ENCODE measurements at regions not wholly inside any gene's neighbourhood (a gene's known extent, or its start where the extent isn't known, plus 50 kb on each side); places are given as distances from the start of the nearest gene placed in this dataset.
"Not testable (repeated sequence)": the region's sequence is repeated elsewhere in the genome, so short reads cannot be mapped to it uniquely, and the experiment has no call there.

DNA sequence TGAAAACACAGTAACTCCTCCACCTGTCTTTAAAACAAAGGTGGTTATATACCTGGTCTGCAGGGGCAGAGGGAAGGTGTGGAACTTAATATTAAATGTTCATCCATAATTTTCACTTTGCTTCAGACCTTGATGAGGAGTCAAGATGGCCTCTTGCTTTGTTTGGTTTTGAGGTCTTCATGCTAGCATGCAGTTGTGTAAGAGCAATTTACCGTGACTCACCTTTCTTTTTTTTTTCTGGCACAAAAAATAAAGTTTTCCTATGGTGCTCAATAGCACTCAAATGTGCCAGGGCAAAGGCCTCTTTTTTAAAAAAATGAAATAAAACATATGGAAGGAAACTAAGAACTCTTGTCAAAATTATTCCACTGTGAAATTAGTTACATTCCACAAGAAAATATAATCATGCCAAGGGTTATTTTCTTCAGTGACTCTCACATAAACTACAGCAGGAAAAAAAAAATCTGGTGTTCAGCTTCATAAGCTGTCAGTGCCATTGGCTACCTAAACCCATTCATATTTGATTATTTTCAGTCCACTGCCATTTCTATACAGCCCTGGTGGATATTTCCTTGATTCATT is 128.2 kb downstream of the SLC7A11 start:
- Histone ChIP-seq H3K27ac (no peak overlapping the region), H3K9me3 (no peaks in the 10 kb centered on the region), H3K27me3 (no peaks in the 10 kb centered on the region), H3K36me3 (no peaks in the 10 kb centered on the region), H3K4me3 (no peak overlapping the region), H3K4me1 (no peaks in the 10 kb centered on the region)
- intact Hi-C loops (cut with DNase I; ENCODE audit: low total_unique reads): no loop called here
- DNase-seq: no peak
- no peak for TF ChIP-seq POLR2A (IDR thresholded peaks at IDR 0.05)
- TF ChIP-seq, protein P1, sequence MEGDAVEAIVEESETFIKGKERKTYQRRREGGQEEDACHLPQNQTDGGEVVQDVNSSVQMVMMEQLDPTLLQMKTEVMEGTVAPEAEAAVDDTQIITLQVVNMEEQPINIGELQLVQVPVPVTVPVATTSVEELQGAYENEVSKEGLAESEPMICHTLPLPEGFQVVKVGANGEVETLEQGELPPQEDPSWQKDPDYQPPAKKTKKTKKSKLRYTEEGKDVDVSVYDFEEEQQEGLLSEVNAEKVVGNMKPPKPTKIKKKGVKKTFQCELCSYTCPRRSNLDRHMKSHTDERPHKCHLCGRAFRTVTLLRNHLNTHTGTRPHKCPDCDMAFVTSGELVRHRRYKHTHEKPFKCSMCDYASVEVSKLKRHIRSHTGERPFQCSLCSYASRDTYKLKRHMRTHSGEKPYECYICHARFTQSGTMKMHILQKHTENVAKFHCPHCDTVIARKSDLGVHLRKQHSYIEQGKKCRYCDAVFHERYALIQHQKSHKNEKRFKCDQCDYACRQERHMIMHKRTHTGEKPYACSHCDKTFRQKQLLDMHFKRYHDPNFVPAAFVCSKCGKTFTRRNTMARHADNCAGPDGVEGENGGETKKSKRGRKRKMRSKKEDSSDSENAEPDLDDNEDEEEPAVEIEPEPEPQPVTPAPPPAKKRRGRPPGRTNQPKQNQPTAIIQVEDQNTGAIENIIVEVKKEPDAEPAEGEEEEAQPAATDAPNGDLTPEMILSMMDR (IDR thresholded peaks at IDR 0.05): no peak

DNA sequence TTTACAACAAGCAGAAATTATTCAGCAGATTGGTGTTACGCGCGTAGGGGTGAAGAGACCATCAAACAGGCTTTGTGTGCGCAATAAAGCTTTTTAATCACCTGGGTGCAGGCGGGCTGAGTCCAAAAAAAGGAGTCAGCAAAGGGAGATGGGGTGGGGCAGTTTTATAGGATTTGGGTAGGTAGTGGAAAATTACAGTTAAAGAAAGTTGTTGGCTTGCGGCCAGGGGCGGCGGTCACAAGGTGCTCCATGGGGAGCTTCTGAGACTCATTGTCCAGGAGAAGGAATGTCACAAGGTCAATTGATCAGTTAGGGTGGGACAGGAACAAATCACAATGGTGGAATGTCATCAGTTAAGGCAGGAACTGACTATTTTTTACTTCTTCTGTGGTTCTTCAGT is 129.3 kb downstream of the SLC7A11 start:
- H3K27me3 ChIP-seq; H3K9me3 ChIP-seq; intact Hi-C loops (cut with DNase I; ENCODE audit: low total_unique reads); H3K36me3 ChIP-seq; H3K4me1 ChIP-seq; H3K27ac ChIP-seq; H3K4me3 ChIP-seq; DNase-seq: not testable (repeated sequence)

DNA sequence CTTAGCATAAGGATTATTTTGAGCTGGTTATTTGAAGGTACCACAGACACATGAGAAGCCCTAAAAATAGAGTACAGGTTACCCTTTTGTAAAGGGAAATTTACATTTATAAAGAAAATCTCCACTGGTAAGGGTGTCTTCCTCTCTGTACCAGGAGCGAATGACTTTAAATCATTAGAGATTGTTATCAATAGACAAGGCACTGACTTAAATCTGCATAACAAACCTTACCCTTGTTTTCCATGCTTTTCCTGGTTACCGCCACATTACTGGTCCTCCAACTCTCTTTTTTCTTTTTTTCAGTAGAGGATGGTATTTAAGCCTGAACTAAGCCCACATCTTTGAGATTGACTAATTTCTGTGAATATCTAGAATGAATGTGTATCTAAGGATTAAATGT is 129.8 kb downstream of the SLC7A11 start:
- H3K27me3 ChIP-seq: no peaks in the 10 kb centered on the region
- no peaks in the 10 kb centered on the region for H3K4me1 ChIP-seq
- DNase-seq: no peak
- no peaks in the 10 kb centered on the region for H3K36me3 ChIP-seq
- H3K4me3 ChIP-seq: no peak overlapping the region
- no peaks in the 10 kb centered on the region for H3K9me3 ChIP-seq
- intact Hi-C loops (cut with DNase I; ENCODE audit: low total_unique reads): no loop called here
- H3K27ac ChIP-seq: no peak overlapping the region
- TF ChIP-seq, protein P1 (IDR thresholded peaks at IDR 0.05): no peak
- TF ChIP-seq POLR2A (IDR thresholded peaks at IDR 0.05): no peak

DNA sequence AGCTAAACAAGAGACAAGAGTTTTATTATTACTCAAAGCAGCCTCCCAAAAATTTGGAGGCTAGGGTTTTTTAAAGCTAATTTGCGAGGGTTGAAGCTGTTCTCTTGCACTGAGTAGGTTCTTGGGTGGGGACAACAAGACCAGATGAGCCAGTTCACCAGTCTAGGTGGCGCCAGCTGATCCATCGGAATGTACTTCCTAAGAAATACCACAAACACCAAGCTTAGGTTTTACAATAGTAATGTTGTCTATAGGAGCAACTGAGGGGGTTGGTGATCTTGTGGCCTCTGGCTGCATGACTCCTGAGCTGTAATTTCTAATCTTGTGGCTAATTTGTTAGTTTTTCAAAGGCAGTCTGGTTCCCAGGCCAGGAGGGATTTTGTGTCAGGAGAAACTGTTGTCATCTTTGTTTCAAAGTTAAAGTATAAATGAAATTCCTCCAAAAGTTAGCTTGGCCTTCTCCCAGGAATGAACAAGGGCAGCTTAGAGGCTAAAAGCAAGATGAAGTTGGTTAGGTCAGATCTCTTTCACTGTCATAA is 130.6 kb downstream of the SLC7A11 start:
- Histone ChIP-seq H3K27me3 (no peaks in the 10 kb centered on the region), H3K36me3 (no peaks in the 10 kb centered on the region), H3K4me1 (no peaks in the 10 kb centered on the region), H3K27ac (no peak overlapping the region), H3K9me3 (no peaks in the 10 kb centered on the region), H3K4me3 (no peak overlapping the region)
- intact Hi-C loops (cut with DNase I; ENCODE audit: low total_unique reads): no loop called here
- TF ChIP-seq, protein P1 (IDR thresholded peaks at IDR 0.05): no peak
- no peak for TF ChIP-seq POLR2A (IDR thresholded peaks at IDR 0.05)
- DNase-seq: no peak

DNA sequence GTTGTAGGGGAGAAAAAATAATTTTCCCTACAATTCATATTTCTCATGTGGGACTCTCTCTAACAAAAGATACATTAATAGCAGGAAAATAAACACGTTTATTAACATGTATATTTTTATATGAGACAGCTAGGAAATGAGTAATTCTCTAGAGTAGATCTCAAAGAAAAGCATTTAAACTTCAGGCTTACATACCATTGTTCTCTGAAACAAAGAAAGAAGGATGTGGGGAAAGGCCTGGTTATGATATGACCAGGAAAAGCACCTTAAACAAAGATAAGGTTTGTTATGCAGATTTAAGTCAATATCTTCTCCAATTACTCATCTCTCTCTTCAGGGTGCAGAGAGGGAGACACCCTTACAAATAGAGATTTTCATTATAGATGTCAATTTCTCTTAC is 131.3 kb downstream of the SLC7A11 start:
- Histone ChIP-seq H3K9me3 (no peaks in the 10 kb centered on the region), H3K27me3 (no peaks in the 10 kb centered on the region), H3K27ac (no peak overlapping the region), H3K4me1 (no peaks in the 10 kb centered on the region), H3K36me3 (no peaks in the 10 kb centered on the region), H3K4me3 (no peak overlapping the region)
- no peak for DNase-seq
- intact Hi-C loops (cut with DNase I; ENCODE audit: low total_unique reads): no loop called here
- no peak for TF ChIP-seq POLR2A (IDR thresholded peaks at IDR 0.05)
- TF ChIP-seq, protein P1 (IDR thresholded peaks at IDR 0.05): no peak

GRCh38 chr4:138107023-138107422 is 135.1 kb downstream of the SLC7A11 start:
- no peak for TF ChIP-seq POLR2A (IDR thresholded peaks at IDR 0.05)
- TF ChIP-seq, protein P1 (IDR thresholded peaks at IDR 0.05): no peak
- Histone ChIP-seq H3K27ac (no peak overlapping the region), H3K9me3 (no peaks in the 10 kb centered on the region), H3K4me3 (no peak overlapping the region), H3K36me3 (no peaks in the 10 kb centered on the region), H3K4me1 (no peaks in the 10 kb centered on the region), H3K27me3 (no peaks in the 10 kb centered on the region)
- intact Hi-C loops (cut with DNase I; ENCODE audit: low total_unique reads): no loop called here
- DNase-seq: no peak
